ENCODE measurements at regions not wholly inside any gene's neighbourhood (a gene's known extent, or its start where the extent isn't known, plus 50 kb on each side); places are given as distances from the start of the nearest gene placed in this dataset.

- POLR2A ChIA-PET: no interaction called here
- WGBS (ENCODE audit: insufficient coverage): 93% methylated on average over 6 of the region's 6 CpGs
- Mint-ChIP-seq H3K27me3 (peaks cover 41% of the 10 kb centered on the region), H3K9me3 (ENCODE audit: insufficient read depth) (no peaks in the 10 kb centered on the region), H3K4me3 (no peak overlapping the region), H3K27ac (no peak overlapping the region), H3K4me1 (no peaks in the 10 kb centered on the region)
- TF ChIP-seq EZH2 (IDR thresholded peaks at IDR 0.05; ENCODE audit: borderline replicate concordance, insufficient read depth, low read depth, low read length, poor library complexity, severe bottlenecking): no peak
- H3K27ac ChIP-seq (ENCODE audit: low read length in 2 of 2): no peak overlapping the region
- H4K20me1 ChIP-seq (ENCODE audit: control insufficient read depth, insufficient read depth, low read length, poor library complexity, severe bottlenecking): no peaks in the 10 kb centered on the region
- peaks cover 0 to 2% (median 0%) of the 10 kb centered on the region in 4 experiments for H3K27me3 ChIP-seq (replicated peaks in 1 of 4; ENCODE audit: control extremely low read depth in 1 of 4, control insufficient read depth in 3 of 4, insufficient read depth in 4 of 4, low read length in 3 of 4)
- no peaks in the 10 kb centered on the region for H3K79me2 ChIP-seq (ENCODE audit: control insufficient read depth, insufficient read depth, low read length)
- H2AFZ ChIP-seq (ENCODE audit: insufficient read depth, low read depth, low read length, poor library complexity, severe bottlenecking): no peak overlapping the region
- H3K4me2 ChIP-seq (replicated peaks; ENCODE audit: low read depth, low read length, poor library complexity, severe bottlenecking): no peak overlapping the region
- intact Hi-C loops (cut with micrococcal nuclease): no loop called here
- ATAC-seq (ENCODE audit: low read depth): no peak
- H3K9ac ChIP-seq (ENCODE audit: low read length): no peak overlapping the region
- H3K4me1 ChIP-seq (ENCODE audit: control insufficient read depth in 2 of 2, insufficient read depth in 2 of 2, low read length in 2 of 2): no peaks in the 10 kb centered on the region
- no peaks in the 10 kb centered on the region for H3K9me3 ChIP-seq (ENCODE audit: control extremely low read depth in 1 of 3, control insufficient read depth in 2 of 3, insufficient read depth in 1 of 3, low read length in 2 of 3)
- H3K36me3 ChIP-seq (replicated peaks in 1 of 2; ENCODE audit: control extremely low read depth in 1 of 2, control insufficient read depth in 1 of 2, extremely low read depth in 1 of 2, insufficient read depth in 2 of 2, low read length in 1 of 2): no peaks in the 10 kb centered on the region
- no peak overlapping the region for H3K4me3 ChIP-seq (ENCODE audit: control extremely low read depth in 1 of 5, extremely low read depth in 1 of 5, insufficient read depth in 1 of 5, low read depth in 2 of 5, low read length in 4 of 5)
- DNase-seq: no peak
- CTCF ChIA-PET: no interaction called here
Observed at GRCh38 chr10:78278058-78278404, 244.4 kb downstream of the RPS24 start.

GRCh38 chr10:78279756-78280155 lies 246.1 kb downstream of the RPS24 start:
- no peak for TF ChIP-seq EZH2 (IDR thresholded peaks at IDR 0.05; ENCODE audit: borderline replicate concordance, insufficient read depth, low read depth, low read length, poor library complexity, severe bottlenecking)
- no peak for TF ChIP-seq CTCF (IDR thresholded peaks at IDR 0.05)
- H3K27ac ChIP-seq (ENCODE audit: low read length in 2 of 2): no peak overlapping the region
- CTCF ChIA-PET: no interaction called here
- intact Hi-C loops (cut with micrococcal nuclease): no loop called here
- no peak overlapping the region for H2AFZ ChIP-seq (ENCODE audit: insufficient read depth, low read depth, low read length, poor library complexity, severe bottlenecking)
- H3K4me3 ChIP-seq (ENCODE audit: control extremely low read depth in 1 of 5, extremely low read depth in 1 of 5, insufficient read depth in 1 of 5, low read depth in 2 of 5, low read length in 4 of 5): no peak overlapping the region
- H3K4me2 ChIP-seq (replicated peaks; ENCODE audit: low read depth, low read length, poor library complexity, severe bottlenecking): no peak overlapping the region
- H3K36me3 ChIP-seq (replicated peaks in 1 of 2; ENCODE audit: control extremely low read depth in 1 of 2, control insufficient read depth in 1 of 2, extremely low read depth in 1 of 2, insufficient read depth in 2 of 2, low read length in 1 of 2): no peaks in the 10 kb centered on the region
- H3K4me1 ChIP-seq (ENCODE audit: control insufficient read depth in 2 of 2, insufficient read depth in 2 of 2, low read length in 2 of 2): no peaks in the 10 kb centered on the region
- no peak for ATAC-seq (ENCODE audit: low read depth)
- H3K9ac ChIP-seq (ENCODE audit: low read length): no peak overlapping the region
- H3K27ac Mint-ChIP-seq: no peak overlapping the region
- H3K79me2 ChIP-seq (ENCODE audit: control insufficient read depth, insufficient read depth, low read length): no peaks in the 10 kb centered on the region
- H3K9me3 ChIP-seq (ENCODE audit: control extremely low read depth in 1 of 3, control insufficient read depth in 2 of 3, insufficient read depth in 1 of 3, low read length in 2 of 3): no peaks in the 10 kb centered on the region
- no peaks in the 10 kb centered on the region for H3K9me3 Mint-ChIP-seq (ENCODE audit: insufficient read depth)
- no peak for DNase-seq
- H3K4me1 Mint-ChIP-seq: no peaks in the 10 kb centered on the region
- WGBS (ENCODE audit: insufficient coverage): 89% methylated on average over 4 of the region's 7 CpGs
- H4K20me1 ChIP-seq (ENCODE audit: control insufficient read depth, insufficient read depth, low read length, poor library complexity, severe bottlenecking): no peaks in the 10 kb centered on the region
- POLR2A ChIA-PET: no interaction called here
- peaks cover 36% of the 10 kb centered on the region for H3K27me3 Mint-ChIP-seq
- no peak overlapping the region for H3K4me3 Mint-ChIP-seq
- no peaks in the 10 kb centered on the region for H3K27me3 ChIP-seq (replicated peaks in 1 of 4; ENCODE audit: control extremely low read depth in 1 of 4, control insufficient read depth in 3 of 4, insufficient read depth in 4 of 4, low read length in 3 of 4)
